DND-41 (cell line): ENCODE measurements at regions not wholly inside any gene's neighbourhood (a gene's known extent, or its start where the extent isn't known, plus 50 kb on each side); places are given as distances from the start of the nearest gene placed in this dataset.

Source experiments
- ATAC-seq: fragments of 200-7000 bp; cut with Tn5 transposase; 3 replicates; pipeline ENCODE4 v1.9.1; 2021; ENCODE audit warnings: low read depth; ENCODE audit not compliant: insufficient read depth
- DNase-seq: peaks from one replicate; pipeline ENCODE4 v3.0.0-alpha.2; 2020
- H2AFZ ChIP-seq: 2 replicates; pipeline ENCODE4 v1.6.0; 2012; ENCODE audit warnings: low read depth, low read length
- H3K27ac ChIP-seq: 2 replicates; pipeline ENCODE4 v1.5.1; 2012; ENCODE audit warnings: low read length, inconsistent platforms
- H3K27me3 ChIP-seq: fragments of 200-600 bp; sonication (generic); 2 replicates; pipeline ENCODE4 v1.6.0; 2012; ENCODE audit warnings: low read length, mild to moderate bottlenecking, inconsistent platforms; ENCODE audit not compliant: insufficient read depth, poor library complexity
- H3K36me3 ChIP-seq: 2 replicates; pipeline ENCODE4 v1.5.1; 2012; ENCODE audit warnings: low read length, inconsistent platforms; ENCODE audit not compliant: insufficient read depth
- H3K4me1 ChIP-seq: 2 replicates; pipeline ENCODE4 v1.5.1; 2012; ENCODE audit warnings: mild to moderate bottlenecking, low read length; ENCODE audit not compliant: insufficient read depth
- H3K4me2 ChIP-seq: 2 replicates; pipeline ENCODE4 v1.6.0; 2012; ENCODE audit warnings: mild to moderate bottlenecking, moderate library complexity, low read length, inconsistent platforms; ENCODE audit not compliant: insufficient read depth
- H3K4me3 ChIP-seq, 2 experiments: fragments of 200-600 bp in 1 of 2; shearing (Covaris generic) in 1 of 2; 2 replicates each; pipeline ENCODE4 v1.5.1; 2012 to 2016; ENCODE audit warnings: inconsistent platforms in 2 of 2, low read length in 2 of 2, mild to moderate bottlenecking in 2 of 2, low read depth in 1 of 2, moderate library complexity in 1 of 2
- H3K79me2 ChIP-seq: 2 replicates; pipeline ENCODE4 v1.6.0; 2012; ENCODE audit warnings: low read length, inconsistent platforms; ENCODE audit not compliant: insufficient read depth
- H3K9ac ChIP-seq: 2 replicates; pipeline ENCODE4 v1.6.0; 2012; ENCODE audit warnings: low read depth, mild to moderate bottlenecking, inconsistent platforms, low read length, moderate library complexity
- H3K9me3 ChIP-seq: 2 replicates; pipeline ENCODE4 v1.5.1; 2012; ENCODE audit warnings: low read length, moderate library complexity, mild to moderate bottlenecking, inconsistent platforms; ENCODE audit not compliant: insufficient read depth, severe bottlenecking
- H4K20me1 ChIP-seq: 2 replicates; pipeline ENCODE4 v1.6.0; 2012; ENCODE audit warnings: low read length; ENCODE audit not compliant: insufficient read depth
- CTCF ChIP-seq: IDR thresholded peaks from 2 replicates; pipeline ENCODE4 v1.5.1; 2012; ENCODE audit warnings: borderline replicate concordance, low read length, moderate library complexity, mild to moderate bottlenecking; ENCODE audit not compliant: poor library complexity, severe bottlenecking; ENCODE audit errors: extremely low read depth
- EZH2 ChIP-seq: IDR thresholded peaks from 3 replicates; pipeline ENCODE4 v1.6.1; 2012; ENCODE audit warnings: borderline replicate concordance, low read depth, mild to moderate bottlenecking, moderate library complexity, low read length, inconsistent platforms; ENCODE audit not compliant: severe bottlenecking

GRCh38 chr10:29107866-29108498 is 180.9 kb upstream of the LYZL1 start:
- no peak for DNase-seq
- no peak for ATAC-seq
- Histone ChIP-seq H3K9ac (no peak overlapping the region), H2AFZ (no peak overlapping the region), H3K9me3 (no peaks in the 10 kb centered on the region), H3K4me1 (no peaks in the 10 kb centered on the region), H3K36me3 (no peaks in the 10 kb centered on the region), H3K27me3 (no peaks in the 10 kb centered on the region), H3K79me2 (no peaks in the 10 kb centered on the region), H3K4me2 (no peak overlapping the region), H3K4me3 (no peak overlapping the region), H4K20me1 (no peaks in the 10 kb centered on the region), H3K27ac (no peak overlapping the region)
- TF ChIP-seq CTCF = no peak
- no peak for TF ChIP-seq EZH2

GRCh38 chr10:29109707-29110571 is 178.9 kb upstream of the LYZL1 start:
- H3K4me3 ChIP-seq = no peak overlapping the region
- no peaks in the 10 kb centered on the region for H4K20me1 ChIP-seq
- H3K27ac ChIP-seq = no peak overlapping the region
- H3K9me3 ChIP-seq = no peaks in the 10 kb centered on the region
- no peaks in the 10 kb centered on the region for H3K79me2 ChIP-seq
- no peak overlapping the region for H3K4me2 ChIP-seq
- no peaks in the 10 kb centered on the region for H3K27me3 ChIP-seq
- ATAC-seq = no peak
- TF ChIP-seq CTCF (no peak), EZH2 (no peak)
- no peak overlapping the region for H2AFZ ChIP-seq
- no peaks in the 10 kb centered on the region for H3K4me1 ChIP-seq
- DNase-seq = no peak
- no peak overlapping the region for H3K9ac ChIP-seq
- no peaks in the 10 kb centered on the region for H3K36me3 ChIP-seq

DNA sequence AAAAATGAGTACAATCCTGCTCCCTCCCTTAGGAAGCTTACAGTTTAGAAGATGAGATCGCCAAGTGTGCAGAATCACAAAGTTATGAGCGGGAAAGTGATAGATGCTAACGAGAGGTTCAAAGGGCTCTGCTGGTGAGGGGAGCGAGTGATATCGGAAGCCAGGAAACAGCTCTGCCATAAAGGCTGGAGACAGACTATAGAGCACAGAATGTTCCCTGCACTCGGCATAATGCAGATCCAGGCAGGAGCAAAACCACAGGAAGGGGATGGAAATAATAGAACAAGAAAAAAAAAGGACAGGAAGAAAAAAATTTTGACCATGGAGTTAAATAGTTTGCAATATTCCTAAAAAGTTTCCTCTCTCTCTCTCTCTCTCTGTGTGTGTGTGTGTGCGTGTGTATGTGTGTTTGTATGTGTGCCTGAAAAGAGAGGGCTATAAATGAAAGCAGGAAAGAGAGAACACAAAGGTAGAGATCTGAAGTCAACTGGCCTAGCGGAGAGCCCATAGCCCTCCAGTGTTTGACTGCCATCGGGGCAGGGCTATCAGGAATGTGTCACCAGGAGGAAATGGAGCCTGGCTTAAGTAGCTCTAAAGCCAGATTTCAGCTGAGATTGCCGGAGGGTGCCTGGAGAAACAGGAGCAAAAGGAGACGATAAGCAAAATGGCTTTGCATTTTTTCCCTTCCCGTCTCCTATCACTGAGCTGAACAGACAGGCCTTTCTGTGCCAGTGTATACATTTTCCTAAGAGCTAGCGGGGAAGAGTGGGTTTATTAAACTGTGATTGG is 175.8 kb upstream of the LYZL1 start:
- DNase-seq = no peak
- H4K20me1 ChIP-seq = no peaks in the 10 kb centered on the region
- no peaks in the 10 kb centered on the region for H3K79me2 ChIP-seq
- TF ChIP-seq EZH2 (no peak), CTCF (no peak)
- no peaks in the 10 kb centered on the region for H3K4me1 ChIP-seq
- no peaks in the 10 kb centered on the region for H3K27me3 ChIP-seq
- H3K36me3 ChIP-seq = no peaks in the 10 kb centered on the region
- no peak for ATAC-seq
- H3K27ac ChIP-seq = no peak overlapping the region
- H2AFZ ChIP-seq = no peak overlapping the region
- H3K4me3 ChIP-seq = no peak overlapping the region
- H3K9me3 ChIP-seq = peaks cover 6% of the 10 kb centered on the region
- H3K9ac ChIP-seq = no peak overlapping the region
- no peak overlapping the region for H3K4me2 ChIP-seq
